ENCODE measurements at regions not wholly inside any gene's neighbourhood (a gene's known extent, or its start where the extent isn't known, plus 50 kb on each side); places are given as distances from the start of the nearest gene placed in this dataset.

- H3K9me3 Mint-ChIP-seq: peaks cover 10% of the 10 kb centered on the region
- no peak overlapping the region for H3K27ac Mint-ChIP-seq
- no peaks in the 10 kb centered on the region for H3K27me3 Mint-ChIP-seq
- peaks cover 10% of the 10 kb centered on the region for H3K36me3 Mint-ChIP-seq
- no peak for ATAC-seq
- peaks cover 14% of the 10 kb centered on the region for H3K4me1 Mint-ChIP-seq
- H3K4me3 Mint-ChIP-seq: no peak overlapping the region
Observed at GRCh38 chr12:91563011-91563765, 380.6 kb upstream of the DCN start.

GRCh38 chr12:91562476-91562875 is 379.9 kb upstream of the DCN start:
- H3K36me3 Mint-ChIP-seq: peaks cover 10% of the 10 kb centered on the region
- H3K27me3 Mint-ChIP-seq: no peaks in the 10 kb centered on the region
- H3K4me3 Mint-ChIP-seq: no peak overlapping the region
- no peak for ATAC-seq
- H3K9me3 Mint-ChIP-seq: peaks cover 13% of the 10 kb centered on the region
- H3K27ac Mint-ChIP-seq: no peak overlapping the region
- peaks cover 14% of the 10 kb centered on the region for H3K4me1 Mint-ChIP-seq

GRCh38 chr12:91561958-91562325 is 379.3 kb upstream of the DCN start:
- no peak for ATAC-seq
- Mint-ChIP-seq H3K4me3 (no peak overlapping the region), H3K4me1 (peaks cover 14% of the 10 kb centered on the region), H3K27ac (no peak overlapping the region), H3K9me3 (peaks cover 13% of the 10 kb centered on the region), H3K27me3 (no peaks in the 10 kb centered on the region), H3K36me3 (peaks cover 10% of the 10 kb centered on the region)

- no peak overlapping the region for H3K4me3 Mint-ChIP-seq
- peaks cover 14% of the 10 kb centered on the region for H3K4me1 Mint-ChIP-seq
- H3K9me3 Mint-ChIP-seq: peaks cover 13% of the 10 kb centered on the region
- no peak for ATAC-seq
- H3K27me3 Mint-ChIP-seq: no peaks in the 10 kb centered on the region
- H3K36me3 Mint-ChIP-seq: peaks cover 10% of the 10 kb centered on the region
- H3K27ac Mint-ChIP-seq: no peak overlapping the region
Observed at GRCh38 chr12:91561301-91561957, 378.8 kb upstream of the DCN start.

GRCh38 chr12:91556909-91557308 is 374.3 kb upstream of the DCN start:
- H3K27me3 Mint-ChIP-seq: no peaks in the 10 kb centered on the region
- peaks cover 13% of the 10 kb centered on the region for H3K9me3 Mint-ChIP-seq
- H3K4me1 Mint-ChIP-seq: peaks cover 5% of the 10 kb centered on the region
- no peak for ATAC-seq
- no peak overlapping the region for H3K27ac Mint-ChIP-seq
- no peak overlapping the region for H3K4me3 Mint-ChIP-seq
- H3K36me3 Mint-ChIP-seq: peaks cover 10% of the 10 kb centered on the region

- no peaks in the 10 kb centered on the region for H3K27me3 Mint-ChIP-seq
- no peak overlapping the region for H3K27ac Mint-ChIP-seq
- peaks cover 6% of the 10 kb centered on the region for H3K4me1 Mint-ChIP-seq
- no peak overlapping the region for H3K4me3 Mint-ChIP-seq
- peaks cover 10% of the 10 kb centered on the region for H3K36me3 Mint-ChIP-seq
- ATAC-seq: no peak
- peaks cover 13% of the 10 kb centered on the region for H3K9me3 Mint-ChIP-seq
Observed at GRCh38 chr12:91555436-91556415, 373.1 kb upstream of the DCN start.

GRCh38 chr12:91551927-91552326 is 369.3 kb upstream of the DCN start:
- Mint-ChIP-seq H3K27ac (no peak overlapping the region), H3K4me1 (peaks cover 6% of the 10 kb centered on the region), H3K36me3 (no peaks in the 10 kb centered on the region), H3K4me3 (no peak overlapping the region), H3K9me3 (no peaks in the 10 kb centered on the region), H3K27me3 (peaks cover 15% of the 10 kb centered on the region)
- no peak for ATAC-seq

- Mint-ChIP-seq H3K27ac (no peak overlapping the region), H3K4me1 (peaks cover 6% of the 10 kb centered on the region), H3K36me3 (no peaks in the 10 kb centered on the region), H3K4me3 (no peak overlapping the region), H3K27me3 (peaks cover 20% of the 10 kb centered on the region), H3K9me3 (peaks cover 3% of the 10 kb centered on the region)
- no peak for ATAC-seq
Observed at GRCh38 chr12:91551242-91551641, 368.6 kb upstream of the DCN start.

GRCh38 chr12:91542666-91543065 is 360.0 kb upstream of the DCN start:
- Mint-ChIP-seq H3K36me3 (no peaks in the 10 kb centered on the region), H3K4me1 (no peaks in the 10 kb centered on the region), H3K4me3 (no peak overlapping the region), H3K27me3 (peaks cover 55% of the 10 kb centered on the region), H3K27ac (no peak overlapping the region), H3K9me3 (peaks cover 5% of the 10 kb centered on the region)
- no peak for ATAC-seq

GRCh38 chr12:91542067-91542466 is 359.4 kb upstream of the DCN start:
- Mint-ChIP-seq H3K36me3 (no peaks in the 10 kb centered on the region), H3K9me3 (peaks cover 5% of the 10 kb centered on the region), H3K4me3 (no peak overlapping the region), H3K4me1 (no peaks in the 10 kb centered on the region), H3K27ac (no peak overlapping the region), H3K27me3 (peaks cover 49% of the 10 kb centered on the region)
- no peak for ATAC-seq

GRCh38 chr12:91538418-91538817 is 355.8 kb upstream of the DCN start:
- H3K27me3 Mint-ChIP-seq: peaks cover 17% of the 10 kb centered on the region
- H3K27ac Mint-ChIP-seq: no peak overlapping the region
- H3K4me3 Mint-ChIP-seq: no peak overlapping the region
- H3K9me3 Mint-ChIP-seq: peaks cover 10% of the 10 kb centered on the region
- peaks cover 6% of the 10 kb centered on the region for H3K36me3 Mint-ChIP-seq
- H3K4me1 Mint-ChIP-seq: no peaks in the 10 kb centered on the region
- no peak for ATAC-seq

GRCh38 chr12:91533366-91533765 is 350.7 kb upstream of the DCN start:
- ATAC-seq: no peak
- H3K9me3 Mint-ChIP-seq: peaks cover 10% of the 10 kb centered on the region
- no peaks in the 10 kb centered on the region for H3K4me1 Mint-ChIP-seq
- H3K4me3 Mint-ChIP-seq: no peak overlapping the region
- no peak overlapping the region for H3K27ac Mint-ChIP-seq
- H3K36me3 Mint-ChIP-seq: peaks cover 6% of the 10 kb centered on the region
- no peaks in the 10 kb centered on the region for H3K27me3 Mint-ChIP-seq

- Mint-ChIP-seq H3K36me3 (peaks cover 3% of the 10 kb centered on the region), H3K27me3 (no peaks in the 10 kb centered on the region), H3K27ac (no peak overlapping the region), H3K4me1 (no peaks in the 10 kb centered on the region), H3K9me3 (peaks cover 9% of the 10 kb centered on the region), H3K4me3 (no peak overlapping the region)
- ATAC-seq: no peak
Observed at GRCh38 chr12:91529829-91530228, 347.2 kb upstream of the DCN start.

- Mint-ChIP-seq H3K36me3 (no peaks in the 10 kb centered on the region), H3K27ac (no peak overlapping the region), H3K27me3 (peaks cover 7% of the 10 kb centered on the region), H3K9me3 (peaks cover 3% of the 10 kb centered on the region), H3K4me1 (no peaks in the 10 kb centered on the region), H3K4me3 (no peak overlapping the region)
- no peak for ATAC-seq
Observed at GRCh38 chr12:91523831-91524230, 341.2 kb upstream of the DCN start.

GRCh38 chr12:91516695-91517047 is 334.1 kb upstream of the DCN start:
- H3K4me3 Mint-ChIP-seq: no peak overlapping the region
- no peaks in the 10 kb centered on the region for H3K36me3 Mint-ChIP-seq
- no peaks in the 10 kb centered on the region for H3K4me1 Mint-ChIP-seq
- peaks cover 30% of the 10 kb centered on the region for H3K27me3 Mint-ChIP-seq
- no peak for ATAC-seq
- peaks cover 3% of the 10 kb centered on the region for H3K9me3 Mint-ChIP-seq
- H3K27ac Mint-ChIP-seq: no peak overlapping the region

Data from stimulated activated memory B cell treated with anti-CD40 and anti-IgM and Interleukin-4, amounts not matched to agents 10 μg/mL and 1 μg/mL and 100 μg/mL, for 72 hours (primary cell).